Trophoblast cell (in vitro differentiated cells and primary cell): ENCODE measurements at regions not wholly inside any gene's neighbourhood (a gene's known extent, or its start where the extent isn't known, plus 50 kb on each side); places are given as distances from the start of the nearest gene placed in this dataset.

ENCODE experiments used
- DNase-seq, 2 donors: peaks; one replicate each; pipeline ENCODE4 v3.0.0-alpha.2; 2016
- H2AFZ ChIP-seq: 2 replicates; pipeline ENCODE4 v1.6.1; 2013; ENCODE audit warnings: low read length, moderate library complexity, mild to moderate bottlenecking; ENCODE audit not compliant: insufficient read depth, poor library complexity
- H2AK5ac ChIP-seq: 2 replicates; pipeline ENCODE4 v1.6.1; 2013; ENCODE audit warnings: mild to moderate bottlenecking, low read length
- H2BK120ac ChIP-seq: 2 replicates; pipeline ENCODE4 v1.6.1; 2013; ENCODE audit warnings: low read length, mild to moderate bottlenecking, moderate library complexity; ENCODE audit not compliant: insufficient read depth, poor library complexity
- H2BK12ac ChIP-seq: 2 replicates; pipeline ENCODE4 v1.6.1; 2013; ENCODE audit warnings: mild to moderate bottlenecking, low read length, moderate library complexity
- H2BK5ac ChIP-seq: 2 replicates; pipeline ENCODE4 v1.6.1; 2013; ENCODE audit warnings: low read length, low read depth, moderate library complexity, mild to moderate bottlenecking; ENCODE audit not compliant: poor library complexity
- H3K14ac ChIP-seq: 2 replicates; pipeline ENCODE4 v1.6.1; 2013; ENCODE audit warnings: mild to moderate bottlenecking, low read length
- H3K18ac ChIP-seq: 2 replicates; pipeline ENCODE4 v1.6.1; 2013; ENCODE audit warnings: mild to moderate bottlenecking, low read length
- H3K23ac ChIP-seq: 2 replicates; pipeline ENCODE4 v1.6.1; 2013; ENCODE audit warnings: low read length
- H3K27ac ChIP-seq: 2 replicates; pipeline ENCODE4 v1.5.1; 2013; ENCODE audit warnings: low read depth, mild to moderate bottlenecking, inconsistent platforms, low read length, moderate library complexity
- H3K27me3 ChIP-seq: 2 replicates; pipeline ENCODE4 v1.6.1; 2013; ENCODE audit warnings: inconsistent platforms, mild to moderate bottlenecking, low read length, moderate library complexity; ENCODE audit not compliant: insufficient read depth
- H3K36me3 ChIP-seq, 2 experiments: 1 replicate in 1 of 2; 2 replicates in 1 of 2; pipeline ENCODE4 v1.6.1; 2013; ENCODE audit warnings: low read length in 2 of 2, mild to moderate bottlenecking in 2 of 2, moderate library complexity in 1 of 2; ENCODE audit not compliant: insufficient read depth in 2 of 2, control insufficient read depth in 1 of 2
- H3K4ac ChIP-seq: 2 replicates; pipeline ENCODE4 v1.6.1; 2013; ENCODE audit warnings: low read depth, mild to moderate bottlenecking, low read length, moderate library complexity
- H3K4me1 ChIP-seq, 2 experiments: 1 replicate in 1 of 2; 2 replicates in 1 of 2; pipeline ENCODE4 v1.6.1; 2013; ENCODE audit warnings: low read length in 2 of 2, mild to moderate bottlenecking in 2 of 2, moderate library complexity in 1 of 2; ENCODE audit not compliant: insufficient read depth in 2 of 2, control insufficient read depth in 1 of 2
- H3K4me2 ChIP-seq: 2 replicates; pipeline ENCODE4 v1.6.1; 2013; ENCODE audit warnings: inconsistent platforms, mild to moderate bottlenecking, low read length, moderate library complexity
- H3K4me3 ChIP-seq: 2 replicates; pipeline ENCODE4 v1.5.1; 2013; ENCODE audit warnings: mild to moderate bottlenecking, low read depth, low read length, inconsistent platforms
- H3K79me1 ChIP-seq: one replicate; pipeline ENCODE4 v1.6.1; 2013; ENCODE audit warnings: low read length
- H3K79me2 ChIP-seq: 2 replicates; pipeline ENCODE4 v1.6.1; 2013; ENCODE audit warnings: low read length, mild to moderate bottlenecking; ENCODE audit not compliant: control insufficient read depth, insufficient read depth, poor library complexity
- H3K9ac ChIP-seq: 2 replicates; pipeline ENCODE4 v1.6.1; 2013; ENCODE audit warnings: mild to moderate bottlenecking, low read length
- H3K9me3 ChIP-seq: 2 replicates; pipeline ENCODE4 v1.6.1; 2013; ENCODE audit warnings: low read depth, mild to moderate bottlenecking, control low read depth, inconsistent platforms, low read length; ENCODE audit not compliant: insufficient read depth
- H4K12ac ChIP-seq: 2 replicates; pipeline ENCODE4 v1.6.1; 2013; ENCODE audit warnings: low read depth, mild to moderate bottlenecking, low read length, moderate library complexity
- H4K8ac ChIP-seq: 2 replicates; pipeline ENCODE4 v1.6.1; 2013; ENCODE audit warnings: low read depth, mild to moderate bottlenecking, low read length, moderate library complexity
- H4K91ac ChIP-seq: one replicate; pipeline ENCODE4 v1.6.1; 2013; ENCODE audit warnings: low read depth, mild to moderate bottlenecking, low read length, moderate library complexity
- WGBS: extraction: QIAGEN DNeasy Blood & Tissue Kit; methylation state at CpG from one replicate; pipeline ENCODE4 v1.1.7; 2013; ENCODE audit warnings: missing lambda C conversion rate; ENCODE audit not compliant: insufficient read length, insufficient coverage; ENCODE audit errors: extremely low coverage; 5-methylcytosine and 5-hydroxymethylcytosine counted together

- no peak overlapping the region for H3K9ac ChIP-seq
- H4K8ac ChIP-seq = no peak overlapping the region
- H4K12ac ChIP-seq = no peak overlapping the region
- no peak overlapping the region for H2BK12ac ChIP-seq
- no peaks in the 10 kb centered on the region for H3K27me3 ChIP-seq
- no peak for DNase-seq
- H3K18ac ChIP-seq = no peak overlapping the region
- H3K14ac ChIP-seq = no peak overlapping the region
- no peak overlapping the region for H2AFZ ChIP-seq
- no peak overlapping the region for H3K4me3 ChIP-seq
- no peaks in the 10 kb centered on the region for H3K9me3 ChIP-seq
- H2BK5ac ChIP-seq = no peak overlapping the region
- H4K91ac ChIP-seq = no peak overlapping the region
- no peaks in the 10 kb centered on the region for H3K36me3 ChIP-seq
- no peak overlapping the region for H3K4ac ChIP-seq
- no CpG with 5 or more reads among the region's 14 CpGs for WGBS
- no peak overlapping the region for H2AK5ac ChIP-seq
- no peak overlapping the region for H3K27ac ChIP-seq
- H3K4me2 ChIP-seq = no peak overlapping the region
- H3K79me1 ChIP-seq = no peaks in the 10 kb centered on the region
- H2BK120ac ChIP-seq = no peak overlapping the region
- H3K79me2 ChIP-seq = no peaks in the 10 kb centered on the region
- H3K23ac ChIP-seq = no peak overlapping the region
- H3K4me1 ChIP-seq = peaks cover 4 to 8% of the 10 kb centered on the region in 2 experiments
Measured at GRCh38 chr1:212518188-212519054, 85.7 kb downstream of the NENF start.

- Histone ChIP-seq H3K4ac (no peak overlapping the region), H2AFZ (no peak overlapping the region), H2AK5ac (no peak overlapping the region), H2BK12ac (no peak overlapping the region), H2BK120ac (no peak overlapping the region), H3K79me1 (no peaks in the 10 kb centered on the region), H3K9me3 (no peaks in the 10 kb centered on the region), H3K27me3 (no peaks in the 10 kb centered on the region), H3K36me3 (no peaks in the 10 kb centered on the region), H3K79me2 (no peaks in the 10 kb centered on the region), H3K27ac (no peak overlapping the region), H4K12ac (no peak overlapping the region), H4K91ac (no peak overlapping the region), H3K9ac (no peak overlapping the region), H3K4me3 (no peak overlapping the region), H3K4me2 (no peak overlapping the region), H3K18ac (no peak overlapping the region), H3K23ac (no peak overlapping the region), H3K14ac (no peak overlapping the region), H2BK5ac (no peak overlapping the region), H3K4me1 (peaks cover under 1 to 5% of the 10 kb centered on the region in 2 experiments), H4K8ac (no peak overlapping the region)
- no CpG with 5 or more reads among the region's 2 CpGs for WGBS
- DNase-seq = no peak
Measured at GRCh38 chr1:212519131-212519530, 86.4 kb downstream of the NENF start.

- Histone ChIP-seq H4K8ac (no peak overlapping the region), H2AK5ac (no peak overlapping the region), H3K79me2 (no peaks in the 10 kb centered on the region), H3K9ac (no peak overlapping the region), H3K27me3 (no peaks in the 10 kb centered on the region), H2BK120ac (no peak overlapping the region), H3K9me3 (no peaks in the 10 kb centered on the region), H3K36me3 (no peaks in the 10 kb centered on the region), H3K4me1 (peaks cover 0 to under 1% of the 10 kb centered on the region in 2 experiments), H3K27ac (no peak overlapping the region), H2BK12ac (no peak overlapping the region), H3K4me3 (no peak overlapping the region), H3K18ac (no peak overlapping the region), H3K4me2 (no peak overlapping the region), H2BK5ac (no peak overlapping the region), H4K12ac (no peak overlapping the region), H2AFZ (no peak overlapping the region), H3K14ac (no peak overlapping the region), H3K4ac (no peak overlapping the region), H3K79me1 (no peaks in the 10 kb centered on the region), H3K23ac (no peak overlapping the region), H4K91ac (no peak overlapping the region)
- no peak for DNase-seq
Measured at GRCh38 chr1:212520299-212520698, 87.6 kb downstream of the NENF start.

- Histone ChIP-seq H3K4me2 (no peak overlapping the region), H3K4me1 (peaks cover 0 to 2% of the 10 kb centered on the region in 2 experiments), H3K36me3 (no peaks in the 10 kb centered on the region), H3K23ac (no peak overlapping the region), H2BK120ac (no peak overlapping the region), H2AFZ (no peak overlapping the region), H2BK12ac (no peak overlapping the region), H3K14ac (no peak overlapping the region), H3K79me1 (no peaks in the 10 kb centered on the region), H4K91ac (no peak overlapping the region), H2AK5ac (no peak overlapping the region), H3K27me3 (no peaks in the 10 kb centered on the region), H3K4ac (no peak overlapping the region), H3K18ac (no peak overlapping the region), H4K12ac (no peak overlapping the region), H2BK5ac (no peak overlapping the region), H3K4me3 (no peak overlapping the region), H3K9ac (no peak overlapping the region), H3K79me2 (no peaks in the 10 kb centered on the region), H4K8ac (no peak overlapping the region), H3K9me3 (no peaks in the 10 kb centered on the region), H3K27ac (no peak overlapping the region)
- no peak for DNase-seq
- no CpG with 5 or more reads among the region's 5 CpGs for WGBS
Measured at GRCh38 chr1:212520746-212521145, 87.8 kb upstream of the ATF3 start.
